ENCODE measurements at regions not wholly inside any gene's neighbourhood (a gene's known extent, or its start where the extent isn't known, plus 50 kb on each side); places are given as distances from the start of the nearest gene placed in this dataset.

- TF ChIP-seq CTCF (IDR thresholded peaks at IDR 0.05; ENCODE audit: low read depth, low read length) (no peak), MYC (IDR thresholded peaks at IDR 0.05; ENCODE audit: low read depth, low read length) (no peak), MAX (IDR thresholded peaks at IDR 0.05; ENCODE audit: low read depth, low read length) (no peak)
Observed at GRCh38 chr12:34346372-34347034, 324.2 kb downstream of the ALG10 start.
